ENCODE measurements at regions not wholly inside any gene's neighbourhood (a gene's known extent, or its start where the extent isn't known, plus 50 kb on each side); places are given as distances from the start of the nearest gene placed in this dataset.
"Not testable (repeated sequence)": the region's sequence is repeated elsewhere in the genome, so short reads cannot be mapped to it uniquely, and the experiment has no call there.

DNA sequence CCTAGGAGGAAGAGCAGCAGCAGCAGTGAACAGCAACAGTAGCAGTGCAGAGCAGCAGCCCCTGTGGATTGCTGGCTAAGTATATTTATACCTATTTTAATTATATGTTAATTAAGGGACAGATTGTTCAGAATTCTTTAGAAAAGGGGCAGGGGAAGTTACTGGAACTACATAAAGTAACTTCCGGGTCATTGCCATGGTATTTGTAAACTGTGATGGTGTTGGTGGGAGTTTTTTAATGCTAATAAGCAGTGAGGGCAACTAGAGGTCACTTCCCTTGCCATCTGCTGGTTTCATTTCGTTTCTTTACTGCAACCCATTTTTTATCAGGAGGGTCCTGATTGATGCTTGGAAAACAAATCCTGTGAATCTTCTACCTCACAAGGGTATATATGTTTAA is 229.8 kb upstream of the PODXL start:
- no peak for DNase-seq

- DNase-seq = no peak
Observed at GRCh38 chr7:131778601-131779000, 222.2 kb upstream of the PODXL start.

DNA sequence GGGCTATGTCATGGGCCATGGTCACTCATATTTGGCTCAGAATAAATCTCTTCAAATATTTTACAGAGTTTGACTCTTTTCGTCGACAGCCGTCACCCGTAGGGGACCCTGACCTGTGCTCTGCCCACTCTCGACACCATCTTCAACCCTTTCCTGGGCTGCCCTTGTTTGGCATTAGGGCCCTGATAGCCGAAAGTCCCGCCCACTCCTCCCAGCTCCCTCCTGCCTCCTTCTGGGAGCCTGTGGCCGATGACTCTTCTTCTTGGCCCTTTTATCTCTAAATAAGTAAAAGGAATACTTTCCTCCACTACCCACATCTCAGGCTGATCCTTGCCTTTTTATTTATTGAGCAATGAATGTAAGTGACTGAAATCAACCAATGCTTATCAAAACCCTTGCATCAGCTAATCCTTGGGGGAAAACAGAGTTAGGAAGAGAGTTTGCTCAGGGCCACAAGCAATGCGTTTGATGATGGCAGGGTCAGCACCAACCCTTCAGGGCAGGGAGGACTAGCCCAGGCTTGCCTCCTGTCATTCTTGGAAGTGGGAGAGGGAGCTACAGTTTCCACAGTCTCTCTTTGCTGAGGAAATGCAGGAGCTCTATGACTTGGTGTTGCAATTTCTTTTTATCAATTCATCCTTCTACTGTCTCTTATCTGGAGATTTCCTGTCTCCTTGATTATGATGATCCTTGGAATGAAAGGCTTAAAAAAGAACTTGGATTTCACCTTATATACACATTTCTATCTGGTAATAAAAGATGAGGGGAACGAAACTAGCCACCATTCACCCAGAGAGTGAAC is 218.2 kb upstream of the PODXL start:
- DNase-seq = no peak

DNA sequence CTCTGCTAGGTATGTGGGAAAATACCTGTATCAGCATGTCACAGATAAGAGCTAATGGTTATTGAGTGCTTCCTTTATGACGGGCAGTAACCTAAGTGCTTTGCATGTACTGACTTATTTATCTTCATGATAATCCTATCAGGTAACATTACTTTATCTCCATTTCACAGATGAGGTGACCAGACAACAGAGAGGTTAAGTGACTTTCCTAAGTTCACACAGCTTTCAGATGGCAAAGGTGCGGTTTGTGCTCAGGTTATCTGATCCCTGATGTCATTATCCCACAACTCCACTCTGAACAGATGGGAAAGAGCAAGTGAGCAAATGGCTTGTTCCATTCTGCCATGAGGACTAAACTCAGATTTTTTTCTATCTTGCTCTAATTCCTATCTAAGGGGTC is 217.0 kb upstream of the PODXL start:
- DNase-seq = no peak

GRCh38 chr7:131769241-131769640 is 212.8 kb upstream of the PODXL start:
- DNase-seq = no peak

DNA sequence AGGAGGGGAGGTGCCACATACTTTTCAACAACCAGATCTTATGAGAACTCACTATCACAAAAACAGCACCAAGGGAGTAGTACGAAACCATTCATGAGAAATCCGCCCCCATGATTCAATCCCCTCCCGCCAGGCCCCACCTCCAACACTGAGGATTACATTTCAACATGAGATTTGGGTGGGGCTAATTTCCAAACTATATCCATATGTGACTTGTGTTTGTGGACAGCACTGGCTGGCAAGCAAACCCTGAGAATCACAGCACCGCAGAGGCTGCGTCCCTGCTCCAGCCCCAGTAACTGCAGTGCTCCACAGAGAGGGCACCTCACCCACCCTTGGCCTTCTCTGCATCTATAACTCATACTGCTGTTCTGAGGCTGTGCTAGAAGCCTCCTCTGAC is 211.2 kb upstream of the PODXL start:
- DNase-seq = no peak

DNA sequence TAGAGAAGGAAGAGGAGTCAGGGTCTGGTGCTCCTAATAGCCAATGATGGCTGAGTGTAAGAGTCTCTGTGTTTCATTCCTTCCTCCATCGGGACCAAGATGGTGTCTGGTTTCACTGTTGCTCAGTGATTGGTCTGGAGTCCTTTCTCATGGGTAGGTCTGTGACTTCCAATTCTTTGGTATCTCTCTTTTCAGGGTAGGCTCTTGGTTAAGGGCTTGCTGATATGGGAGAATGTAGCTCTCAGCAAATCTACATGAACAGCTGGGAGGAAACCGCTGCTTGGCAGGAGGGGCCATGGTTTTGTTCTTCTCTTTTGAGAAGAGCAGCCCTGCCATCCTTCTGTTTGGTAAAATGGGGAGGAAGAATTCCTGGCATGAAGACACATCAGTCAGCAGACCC is 209.1 kb upstream of the PODXL start:
- DNase-seq = no peak

DNA sequence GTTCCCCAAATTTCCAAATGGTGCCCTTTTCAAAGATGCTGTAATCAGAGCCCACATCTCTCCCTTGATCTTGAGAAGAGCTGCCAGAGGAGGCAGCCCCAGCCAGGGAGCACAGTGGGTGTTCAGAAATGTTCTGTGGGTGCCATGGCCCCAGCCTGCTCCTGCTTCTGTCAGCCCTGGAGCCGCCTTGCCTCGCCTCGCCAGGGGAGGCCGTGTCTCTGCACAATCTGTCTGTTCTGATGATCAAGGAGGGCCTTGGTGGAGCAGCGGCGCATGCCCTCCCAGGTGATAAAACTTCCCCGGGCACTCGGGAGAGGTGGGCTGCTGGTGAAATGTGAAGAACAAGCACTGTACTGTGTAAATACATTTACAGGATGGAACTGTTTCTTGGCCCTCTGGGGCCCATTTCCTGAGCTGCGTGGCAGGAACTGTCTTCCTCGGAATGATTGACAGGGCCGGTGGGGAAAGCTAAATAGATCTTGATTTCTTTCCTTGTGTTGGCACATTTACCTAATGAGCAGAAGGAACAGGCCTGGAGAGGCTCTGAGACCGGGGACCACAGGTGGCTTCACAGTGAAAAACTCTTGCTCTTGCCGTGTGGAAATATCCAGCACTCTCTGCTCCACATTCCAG is 207.8 kb upstream of the PODXL start:
- no peak for DNase-seq

DNA sequence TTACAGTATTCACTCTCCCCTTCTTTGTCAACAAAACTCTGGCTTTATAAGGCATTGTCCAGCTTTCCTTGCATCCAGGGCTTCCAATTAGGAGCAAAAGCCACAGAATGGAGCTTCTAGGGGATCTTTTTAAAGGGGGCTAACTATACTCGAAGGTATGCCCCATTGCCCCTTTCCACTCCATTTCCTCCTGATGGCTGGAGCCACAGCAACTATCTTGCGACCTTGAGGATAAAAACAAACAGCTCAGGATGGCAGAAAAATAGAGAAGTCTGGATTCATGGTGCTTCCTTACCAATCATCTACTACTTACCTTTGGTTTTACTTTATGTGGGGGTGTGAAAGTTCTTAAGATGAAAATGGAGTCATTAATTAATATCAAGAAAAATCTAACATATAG is 206.3 kb upstream of the PODXL start:
- no peak for DNase-seq

- DNase-seq = not testable (repeated sequence)
Observed at GRCh38 chr7:131755801-131756200, 199.4 kb upstream of the PODXL start.

DNA sequence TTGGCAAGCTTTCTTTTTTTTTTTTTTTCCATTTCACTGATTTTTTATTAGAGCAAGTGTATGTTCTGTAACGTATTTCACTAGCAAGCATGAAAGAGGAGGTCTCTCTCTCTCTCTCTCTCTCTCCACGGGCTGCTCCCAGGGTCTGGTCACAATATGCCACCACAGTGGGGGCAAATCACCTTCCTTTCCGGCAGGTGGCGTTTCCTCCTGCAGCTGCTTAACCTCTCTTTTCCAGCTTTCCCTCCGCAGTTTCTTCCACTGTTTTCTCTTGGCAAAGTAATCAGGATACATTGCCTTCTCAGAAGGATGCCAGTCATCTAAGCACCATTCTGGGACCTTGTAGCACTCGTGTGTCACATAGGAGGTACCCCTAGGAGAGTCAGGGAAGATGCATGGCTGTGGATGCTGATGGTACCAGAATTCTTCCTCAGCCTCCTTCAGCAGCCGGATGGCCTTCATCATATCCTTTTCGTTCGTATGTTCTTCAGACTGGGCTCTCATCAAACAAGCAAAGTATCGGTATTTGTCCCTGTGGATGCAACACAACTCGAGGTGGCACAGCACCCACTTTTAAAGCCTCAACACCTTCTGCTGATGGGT is 197.3 kb upstream of the PODXL start:
- DNase-seq = peak; percentile 2

GRCh38 chr7:131747658-131748232 is 191.3 kb upstream of the PODXL start:
- DNase-seq = no peak

GRCh38 chr7:131745390-131746248 is 189.2 kb upstream of the PODXL start:
- peak; percentile 53 for DNase-seq

DNA sequence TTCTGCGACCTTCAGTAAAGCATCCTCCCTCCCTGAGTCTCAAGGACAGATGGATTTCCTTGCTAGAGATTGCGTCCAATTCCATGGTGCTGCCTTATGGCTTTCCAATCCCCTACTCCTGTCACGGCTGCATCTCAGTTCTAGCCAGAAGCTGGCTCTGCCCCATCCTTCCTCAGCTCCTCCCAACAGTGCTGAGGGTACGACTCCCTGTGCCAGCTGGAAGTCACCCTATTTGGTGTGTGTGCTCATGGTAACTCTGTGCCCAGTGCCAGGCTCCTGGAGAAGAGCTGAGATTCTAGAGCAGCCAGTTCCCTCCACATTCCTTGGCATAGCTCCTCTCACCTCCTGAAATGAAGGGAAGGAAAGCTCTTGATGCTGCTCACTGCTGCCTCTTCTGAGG is 185.0 kb upstream of the PODXL start:
- no peak for DNase-seq

DNA sequence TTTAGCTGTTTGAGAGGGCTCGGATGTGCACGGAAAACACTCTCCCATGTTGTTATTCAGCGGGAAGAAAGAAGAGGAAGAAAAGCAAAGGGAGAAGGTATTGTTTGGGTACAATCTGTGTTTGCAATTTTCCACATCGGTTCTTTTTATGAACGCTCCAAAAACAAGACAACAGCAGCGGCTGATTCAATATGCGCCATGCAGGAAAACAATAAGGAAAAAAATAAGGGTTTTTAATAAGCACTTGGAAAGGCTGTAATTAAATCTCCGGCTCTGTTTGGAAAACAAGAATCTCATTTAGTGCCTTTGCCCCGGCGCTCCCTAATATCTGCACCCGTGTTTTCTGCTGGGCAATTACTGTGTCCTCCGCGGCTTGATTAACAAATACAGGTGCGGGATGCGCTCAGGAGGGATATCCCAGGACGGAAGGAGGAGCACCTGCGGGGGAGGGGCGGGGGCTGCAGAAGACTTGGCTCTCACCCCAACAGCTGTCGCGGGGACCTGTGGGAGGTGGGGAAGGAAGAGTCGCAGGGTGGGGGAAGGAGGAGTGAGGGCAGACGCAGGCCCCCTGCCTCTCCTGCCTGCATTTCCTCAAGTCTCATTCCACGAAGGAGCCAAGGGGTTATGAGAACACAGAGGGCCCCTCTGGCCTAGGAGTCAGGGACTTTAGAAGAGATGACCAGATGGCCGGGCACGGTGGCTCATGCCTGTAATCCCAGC is 181.5 kb upstream of the PODXL start:
- DNase-seq = no peak

DNA sequence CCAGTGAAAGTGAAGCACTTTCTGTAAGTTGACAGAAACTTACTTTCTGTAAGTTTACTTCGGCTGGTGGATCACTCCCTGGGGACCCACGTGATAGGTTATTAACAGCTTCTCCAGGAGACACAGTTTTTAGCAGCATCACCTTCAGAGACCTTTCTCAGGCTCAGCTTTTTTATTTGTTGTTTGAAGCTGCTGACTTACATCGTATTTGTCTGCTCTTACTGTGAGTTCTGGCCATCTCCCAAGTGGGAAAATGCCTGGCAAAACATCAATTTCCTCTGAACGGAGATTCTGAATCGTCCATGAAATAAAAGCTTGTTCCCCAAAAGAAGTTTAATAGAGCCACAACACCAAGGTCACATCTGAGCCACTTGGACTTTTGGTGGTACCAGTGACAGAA is 178.7 kb upstream of the PODXL start:
- DNase-seq = no peak

DNA sequence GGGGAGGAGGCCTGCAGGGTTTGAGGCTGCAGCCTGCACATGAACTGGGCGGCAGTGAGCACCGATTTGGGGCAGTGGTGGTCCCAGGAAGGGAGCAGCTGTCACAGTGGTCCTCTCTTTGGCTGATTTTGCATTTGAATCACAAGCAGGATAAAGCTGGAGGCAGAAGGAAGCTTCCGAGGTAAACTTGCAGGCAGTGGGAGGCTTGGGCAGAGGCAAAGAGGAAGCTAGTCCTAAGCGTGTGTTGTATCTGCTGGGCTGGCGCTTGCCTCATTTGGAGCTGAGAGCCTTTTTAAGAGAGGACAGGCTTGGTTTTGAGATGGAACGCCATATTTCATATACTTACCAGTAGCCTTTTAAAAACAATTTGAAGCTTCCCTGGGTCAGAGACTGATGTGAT is 177.2 kb upstream of the PODXL start:
- DNase-seq = no peak

DNA sequence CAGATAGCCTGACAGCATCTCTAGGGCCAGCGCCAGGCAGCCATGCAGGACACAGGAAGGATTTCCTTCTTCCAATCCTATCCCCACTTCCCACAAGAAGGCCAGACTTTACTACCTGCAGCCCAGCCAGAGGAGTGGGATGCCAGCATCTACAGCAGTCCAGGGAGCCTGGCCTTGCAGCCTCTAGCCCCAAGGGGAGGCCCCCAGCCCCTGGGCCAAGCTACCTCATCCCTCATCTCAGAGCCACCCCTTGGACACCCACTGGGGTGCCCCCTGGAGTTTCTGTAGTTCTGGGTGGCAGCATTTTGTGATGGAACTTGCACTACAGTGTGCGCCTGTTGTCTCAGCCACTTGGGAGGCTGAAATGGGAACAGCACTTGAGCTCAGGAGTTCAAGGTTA is 170.8 kb upstream of the PODXL start:
- no peak for DNase-seq

DNA sequence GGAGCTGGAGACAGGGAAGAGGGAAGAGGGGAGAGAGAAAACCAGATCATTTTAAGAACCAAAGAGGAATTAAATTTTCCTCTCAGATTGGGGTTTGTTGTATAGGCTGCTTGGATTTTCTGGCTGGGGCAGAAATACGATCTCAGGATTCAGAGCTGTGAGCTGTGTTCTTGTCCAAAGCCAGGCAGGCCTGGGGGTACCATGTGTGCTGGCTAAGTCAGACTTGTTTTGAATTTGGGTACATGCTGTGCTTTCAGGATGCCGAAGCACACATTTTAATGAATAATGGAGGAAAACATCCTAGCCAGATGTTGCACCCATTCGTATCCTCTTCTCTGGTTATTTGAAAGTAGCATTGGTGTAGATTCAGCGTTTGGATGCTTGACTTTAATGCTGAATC is 170.3 kb upstream of the PODXL start:
- no peak for DNase-seq

GRCh38 chr7:131726031-131726430 is 169.6 kb upstream of the PODXL start:
- no peak for DNase-seq

DNA sequence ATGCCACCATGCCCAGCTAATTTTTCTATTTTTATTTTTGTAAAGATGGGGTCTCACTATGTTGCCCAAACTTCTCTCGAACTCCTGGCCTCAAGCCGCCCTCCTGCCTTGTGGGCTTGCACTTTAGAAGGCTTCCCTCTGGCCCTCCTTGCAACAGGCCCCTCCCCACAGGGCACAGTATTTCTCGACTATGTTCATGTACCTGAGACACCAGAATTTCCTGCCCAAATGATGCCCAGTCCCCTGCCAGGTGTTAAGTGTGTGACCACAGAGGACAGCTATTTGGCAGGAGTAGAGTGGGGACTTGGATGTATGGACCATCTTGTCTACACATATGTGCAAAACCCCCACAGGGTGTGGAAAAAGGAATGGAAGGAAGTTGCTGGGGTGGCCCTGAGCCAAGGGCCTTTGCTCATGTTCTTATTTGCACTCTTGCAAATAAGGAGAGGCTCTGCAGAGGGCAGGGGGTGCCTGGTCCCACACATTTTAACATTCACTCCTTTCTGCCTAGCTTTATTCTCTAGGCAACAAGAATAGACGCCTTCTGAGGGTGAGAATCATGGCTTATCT is 168.4 kb upstream of the PODXL start:
- no peak for DNase-seq

DNA sequence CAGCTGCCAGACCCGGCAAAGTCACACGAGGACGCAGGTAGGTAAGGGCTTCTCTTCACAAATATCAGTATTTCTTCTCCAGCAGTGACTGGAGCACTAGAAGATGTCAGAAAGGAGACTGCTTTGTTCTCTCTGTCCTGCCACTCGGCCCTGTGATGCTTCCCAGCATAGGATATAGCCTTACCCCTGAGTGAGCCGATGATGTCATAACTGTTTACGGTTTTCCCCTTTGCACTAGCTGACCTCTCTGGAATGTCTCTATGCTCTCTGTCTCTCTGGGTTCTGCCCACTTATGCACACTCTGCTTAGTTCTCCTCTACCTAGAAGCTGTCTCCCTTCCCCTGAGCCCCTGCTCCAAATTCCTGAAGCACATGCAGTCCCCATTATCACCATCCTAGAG is 167.5 kb upstream of the PODXL start:
- peak; percentile 10 for DNase-seq

All from NCI-H2227 treated with DMSO at 0.1 percent for 48 hours (cell line).